OCI-LY3 (cell line): ENCODE measurements at regions not wholly inside any gene's neighbourhood (a gene's known extent, or its start where the extent isn't known, plus 50 kb on each side); places are given as distances from the start of the nearest gene placed in this dataset.

Experiments
- CTCF ChIP-seq: fragments of 200-600, 300-600 bp; sonication (generic); IDR thresholded peaks from 2 replicates; pipeline ENCODE4 v1.5.1; 2014; ENCODE audit warnings: antibody characterized with exemption, low read length, low read depth
- EZH2phosphoT487 ChIP-seq: fragments of 200-600 bp; shearing (Covaris generic); IDR thresholded peaks from 2 replicates; pipeline ENCODE4 v1.6.1; 2018; ENCODE audit warnings: antibody characterized with exemption, mixed run types, low read depth

- no peak for TF ChIP-seq CTCF
- no peak for TF ChIP-seq EZH2phosphoT487
These were observed 231.6 kb upstream of the TAS2R1 start for GRCh38 chr5:9861666-9862256.
